ENCODE measurements at regions not wholly inside any gene's neighbourhood (a gene's known extent, or its start where the extent isn't known, plus 50 kb on each side); places are given as distances from the start of the nearest gene placed in this dataset.

DNA sequence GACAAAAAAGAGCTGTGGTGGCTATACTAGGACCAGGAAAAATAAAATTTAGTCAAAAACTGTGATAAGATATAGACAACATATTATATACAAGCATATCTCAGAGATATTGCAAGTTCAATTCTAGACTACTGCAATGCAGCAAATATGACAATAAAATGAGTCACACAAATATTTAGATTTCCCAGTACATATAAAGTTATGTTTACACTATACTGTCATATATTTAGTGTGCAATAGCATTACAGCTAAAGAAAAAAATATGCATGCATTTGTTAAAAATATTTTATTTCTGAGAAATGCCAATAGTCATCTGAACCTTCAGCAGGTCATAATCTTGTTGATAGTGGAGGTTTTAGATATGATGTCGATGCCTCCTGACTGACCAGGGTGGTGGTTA, 72.1 kb downstream of the AKR1C4 start:
- H3K27ac ChIP-seq (ENCODE audit: low read depth, low read length, severe bottlenecking), result no peak overlapping the region
- H3K4me1 ChIP-seq (ENCODE audit: control insufficient read depth, insufficient read depth, low read length, poor library complexity, severe bottlenecking), result no peaks in the 10 kb centered on the region
- H3K9me3 ChIP-seq (ENCODE audit: control insufficient read depth, low read length), result no peaks in the 10 kb centered on the region
- H3K36me3 ChIP-seq (ENCODE audit: control insufficient read depth, insufficient read depth, low read length), result no peaks in the 10 kb centered on the region
- WGBS, 2 experiments (ENCODE audit: insufficient coverage in 2 of 2), result no CpG with 5 or more reads among the region's 1 CpG
- H3K4me3 ChIP-seq (ENCODE audit: extremely low read depth, insufficient read depth, low read length, poor library complexity, severe bottlenecking), result no peak overlapping the region

DNA sequence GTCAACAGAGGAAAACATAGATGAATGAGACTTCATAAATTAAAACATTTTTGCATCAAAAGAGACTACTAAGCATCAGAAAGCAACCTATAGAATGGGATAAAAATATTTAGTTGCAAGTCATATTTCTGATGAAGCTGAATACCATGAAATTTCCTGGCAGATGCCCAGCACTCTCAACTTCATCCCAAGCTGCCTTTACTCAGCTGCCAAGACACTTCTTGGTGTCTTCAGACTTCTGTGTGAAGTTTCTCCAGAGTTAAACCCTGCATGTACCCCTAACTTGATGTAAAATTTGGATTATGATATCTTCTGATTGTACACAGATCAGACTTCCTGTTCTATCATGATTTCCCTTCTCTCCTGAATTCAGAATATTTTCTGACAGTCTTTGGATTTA, 73.2 kb downstream of the AKR1C4 start:
- Histone ChIP-seq H3K9me3 (ENCODE audit: control insufficient read depth, low read length) (no peaks in the 10 kb centered on the region), H3K4me1 (ENCODE audit: control insufficient read depth, insufficient read depth, low read length, poor library complexity, severe bottlenecking) (no peaks in the 10 kb centered on the region), H3K27ac (ENCODE audit: low read depth, low read length, severe bottlenecking) (no peak overlapping the region), H3K4me3 (ENCODE audit: extremely low read depth, insufficient read depth, low read length, poor library complexity, severe bottlenecking) (no peak overlapping the region), H3K36me3 (ENCODE audit: control insufficient read depth, insufficient read depth, low read length) (no peaks in the 10 kb centered on the region)

DNA sequence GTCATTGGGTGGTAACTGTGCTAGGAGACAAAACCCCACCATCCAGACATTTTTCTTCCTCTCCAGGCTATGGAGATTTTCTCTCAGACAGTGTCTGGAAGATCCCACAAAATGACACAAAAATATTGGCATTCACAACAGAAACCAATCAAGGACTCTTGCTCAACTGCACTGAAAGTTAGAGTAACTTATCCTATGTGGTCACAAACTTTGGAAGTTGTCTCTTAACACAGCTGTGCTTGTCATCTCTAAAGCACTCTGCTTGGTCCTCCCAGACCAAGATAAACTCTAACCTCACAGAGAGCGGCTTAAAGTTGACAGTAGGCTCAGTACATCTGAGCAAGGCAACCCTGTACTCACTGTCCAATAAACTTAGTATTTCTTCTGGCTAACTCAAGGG, 74.9 kb downstream of the AKR1C4 start:
- Histone ChIP-seq H3K4me1 (ENCODE audit: control insufficient read depth, insufficient read depth, low read length, poor library complexity, severe bottlenecking) (no peaks in the 10 kb centered on the region), H3K4me3 (ENCODE audit: extremely low read depth, insufficient read depth, low read length, poor library complexity, severe bottlenecking) (no peak overlapping the region), H3K9me3 (ENCODE audit: control insufficient read depth, low read length) (no peaks in the 10 kb centered on the region), H3K36me3 (ENCODE audit: control insufficient read depth, insufficient read depth, low read length) (no peaks in the 10 kb centered on the region), H3K27ac (ENCODE audit: low read depth, low read length, severe bottlenecking) (no peak overlapping the region)
- WGBS, 2 experiments (ENCODE audit: insufficient coverage in 2 of 2), result no CpG with 5 or more reads among the region's 1 CpG

DNA sequence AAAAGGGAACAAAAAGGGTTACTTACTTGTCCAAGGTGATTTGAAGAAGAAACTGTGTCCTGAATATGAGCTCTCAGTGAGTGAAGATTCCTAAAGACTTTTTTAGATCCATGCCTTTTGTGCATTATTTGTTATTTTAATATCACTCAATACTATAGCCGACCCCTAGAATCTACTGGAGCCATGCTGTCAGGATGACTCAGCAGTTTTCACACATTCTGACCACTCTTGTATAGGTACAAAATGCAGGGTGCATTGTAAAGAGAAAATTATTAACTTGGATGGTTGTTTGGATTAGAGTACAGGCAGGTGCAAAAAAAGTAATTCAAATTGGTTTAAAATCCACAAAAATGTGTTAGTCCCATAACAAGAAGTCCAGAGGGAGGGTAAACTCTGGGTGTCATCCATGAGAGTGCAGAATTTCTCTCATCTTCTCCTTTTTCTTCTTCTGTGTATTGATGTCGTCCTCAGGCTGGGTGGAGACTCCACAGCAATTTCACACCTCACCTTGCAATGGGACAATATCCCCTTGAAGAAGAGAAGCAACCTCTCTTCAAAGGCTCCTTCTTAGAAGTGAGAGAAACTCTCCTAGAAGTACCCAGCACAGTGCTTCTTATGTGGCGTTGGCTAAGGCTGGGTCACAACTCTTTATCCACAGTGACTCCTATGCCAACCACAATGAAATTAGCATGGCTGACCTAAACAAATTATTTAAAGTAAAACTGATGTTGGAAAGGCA, 75.6 kb downstream of the AKR1C4 start:
- H3K36me3 ChIP-seq (ENCODE audit: control insufficient read depth, insufficient read depth, low read length), result no peaks in the 10 kb centered on the region
- no peak overlapping the region for H3K4me3 ChIP-seq (ENCODE audit: extremely low read depth, insufficient read depth, low read length, poor library complexity, severe bottlenecking)
- H3K27ac ChIP-seq (ENCODE audit: low read depth, low read length, severe bottlenecking), result no peak overlapping the region
- WGBS, 2 experiments (ENCODE audit: insufficient coverage in 2 of 2), result 86 to 100% methylated on average over 1 of the region's 3 CpGs
- no peaks in the 10 kb centered on the region for H3K9me3 ChIP-seq (ENCODE audit: control insufficient read depth, low read length)
- no peaks in the 10 kb centered on the region for H3K4me1 ChIP-seq (ENCODE audit: control insufficient read depth, insufficient read depth, low read length, poor library complexity, severe bottlenecking)

DNA sequence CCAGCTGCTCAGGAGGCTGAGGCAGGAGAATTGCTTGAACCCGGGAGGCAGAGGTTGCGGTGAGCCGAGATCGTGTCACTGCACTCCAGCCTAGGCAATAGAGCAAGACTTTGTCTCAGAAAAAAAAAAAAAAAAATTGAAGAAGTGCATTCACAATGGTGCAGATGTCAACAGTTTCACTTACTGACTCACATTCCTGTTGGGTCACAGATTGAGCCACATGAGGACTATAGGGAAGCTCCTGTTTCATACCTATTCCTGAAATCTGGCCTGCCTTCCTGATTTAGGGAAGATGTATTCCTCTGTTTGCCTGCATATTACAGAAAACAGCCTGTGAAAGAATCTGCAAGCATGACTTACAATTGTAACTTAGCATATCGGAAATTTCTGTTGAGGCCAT, 78.2 kb downstream of the AKR1C4 start:
- no peaks in the 10 kb centered on the region for H3K9me3 ChIP-seq (ENCODE audit: control insufficient read depth, low read length)
- no peak overlapping the region for H3K27ac ChIP-seq (ENCODE audit: low read depth, low read length, severe bottlenecking)
- H3K4me3 ChIP-seq (ENCODE audit: extremely low read depth, insufficient read depth, low read length, poor library complexity, severe bottlenecking), result no peak overlapping the region
- H3K36me3 ChIP-seq (ENCODE audit: control insufficient read depth, insufficient read depth, low read length), result no peaks in the 10 kb centered on the region
- WGBS, 2 experiments (ENCODE audit: insufficient coverage in 2 of 2), result 94 to 100% methylated on average over 1 to 5 of the region's 5 CpGs
- no peaks in the 10 kb centered on the region for H3K4me1 ChIP-seq (ENCODE audit: control insufficient read depth, insufficient read depth, low read length, poor library complexity, severe bottlenecking)

DNA sequence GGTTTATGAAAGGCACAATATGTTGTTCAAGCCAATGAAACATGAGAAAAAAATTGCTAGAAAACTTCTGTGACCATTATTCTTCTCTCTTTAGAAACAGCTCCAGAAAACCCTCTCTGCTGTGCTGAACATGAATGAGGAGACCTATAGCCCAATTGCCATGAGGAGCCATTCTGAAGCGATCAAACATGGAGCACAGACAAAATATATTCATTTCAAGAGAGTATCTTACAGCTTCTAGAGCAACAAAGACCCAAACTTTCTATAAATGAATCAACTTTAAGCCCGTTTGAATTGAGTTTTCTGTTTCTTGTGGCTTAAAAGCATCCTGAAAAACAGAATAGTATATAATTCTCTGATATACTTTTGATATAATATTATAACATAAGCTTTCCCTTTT, 83.4 kb upstream of the UCN3 start:
- Histone ChIP-seq H3K4me1 (ENCODE audit: control insufficient read depth, insufficient read depth, low read length, poor library complexity, severe bottlenecking) (peaks cover 7% of the 10 kb centered on the region), H3K9me3 (ENCODE audit: control insufficient read depth, low read length) (no peaks in the 10 kb centered on the region), H3K4me3 (ENCODE audit: extremely low read depth, insufficient read depth, low read length, poor library complexity, severe bottlenecking) (no peak overlapping the region), H3K27ac (ENCODE audit: low read depth, low read length, severe bottlenecking) (no peak overlapping the region), H3K36me3 (ENCODE audit: control insufficient read depth, insufficient read depth, low read length) (no peaks in the 10 kb centered on the region)
- WGBS, 2 experiments (ENCODE audit: insufficient coverage in 2 of 2), result 80% methylated on average over 1 of the region's 2 CpGs; no CpG with 5 or more reads in 1 of the 2 experiments

DNA sequence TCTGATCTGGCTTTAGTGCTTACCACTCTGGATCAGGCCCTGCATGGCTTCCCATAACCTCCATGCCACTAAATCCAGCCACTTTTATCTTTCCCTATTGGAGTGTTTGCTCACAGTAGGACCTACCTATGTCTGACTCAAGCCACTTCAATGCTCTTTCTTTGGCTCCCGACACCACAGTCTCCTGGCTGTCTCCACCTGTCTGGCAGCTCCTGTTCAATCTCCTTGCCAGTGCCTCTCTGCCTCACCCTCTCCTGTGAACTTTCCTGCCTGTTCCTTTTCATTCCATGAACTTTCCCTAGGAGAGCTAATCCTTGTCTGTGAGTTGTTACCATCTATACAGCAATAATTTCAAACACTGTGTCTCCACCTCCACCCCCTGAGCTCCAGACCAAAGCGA, 82.6 kb upstream of the UCN3 start:
- no peaks in the 10 kb centered on the region for H3K9me3 ChIP-seq (ENCODE audit: control insufficient read depth, low read length)
- 88 to 93% methylated on average over 2 of the region's 2 CpGs for WGBS, 2 experiments (ENCODE audit: insufficient coverage in 2 of 2)
- no peak overlapping the region for H3K27ac ChIP-seq (ENCODE audit: low read depth, low read length, severe bottlenecking)

DNA sequence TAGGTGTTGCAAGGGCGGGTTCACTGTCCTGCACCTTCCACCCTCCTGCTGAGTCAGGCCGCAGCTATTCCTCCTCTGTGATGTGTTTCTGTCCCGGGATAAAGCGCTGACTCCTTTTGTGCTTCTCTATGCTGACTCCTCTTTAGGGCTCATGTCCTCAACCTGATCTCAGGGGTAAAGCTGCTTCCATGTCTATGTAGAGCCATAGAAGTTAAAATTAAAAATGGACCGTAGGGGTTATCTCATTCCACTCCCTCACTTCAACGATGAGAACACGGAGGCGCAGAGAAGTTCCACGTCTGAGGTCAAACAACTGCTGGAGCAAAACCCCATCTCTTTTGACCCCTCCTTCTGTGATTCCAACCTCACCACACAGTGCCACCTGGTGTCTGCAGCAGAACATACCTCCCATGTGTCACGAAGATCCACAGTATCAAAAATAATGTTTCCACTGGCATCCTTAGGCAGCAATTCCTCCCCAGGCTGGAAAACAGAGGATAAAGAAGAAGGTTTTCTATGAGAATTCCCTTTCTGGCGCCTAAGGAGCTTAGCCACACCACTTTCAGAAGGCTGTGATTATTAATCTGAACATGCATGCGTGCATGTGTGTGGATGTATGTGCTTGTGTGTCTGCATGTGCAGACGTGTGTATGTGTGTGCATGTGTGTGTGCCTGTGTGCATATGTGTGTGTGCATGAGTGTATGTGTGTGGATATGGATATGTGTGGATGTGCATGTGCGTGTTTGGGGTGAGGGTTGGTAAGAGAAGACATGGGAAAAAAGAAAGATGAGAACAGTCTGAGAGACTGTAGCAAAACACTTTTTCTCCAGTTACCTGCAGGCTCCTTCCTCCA, 81.2 kb upstream of the UCN3 start:
- Histone ChIP-seq H3K9me3 (ENCODE audit: control insufficient read depth, low read length) (no peaks in the 10 kb centered on the region), H3K4me3 (ENCODE audit: extremely low read depth, insufficient read depth, low read length, poor library complexity, severe bottlenecking) (no peak overlapping the region), H3K36me3 (ENCODE audit: control insufficient read depth, insufficient read depth, low read length) (no peaks in the 10 kb centered on the region), H3K4me1 (ENCODE audit: control insufficient read depth, insufficient read depth, low read length, poor library complexity, severe bottlenecking) (peaks cover 7% of the 10 kb centered on the region), H3K27ac (ENCODE audit: low read depth, low read length, severe bottlenecking) (no peak overlapping the region)
- 56 to 63% methylated on average over 8 to 13 of the region's 14 CpGs for WGBS, 2 experiments (ENCODE audit: insufficient coverage in 2 of 2)

More for the DNA sequence above, 82.6 kb upstream of the UCN3 start:
- Histone ChIP-seq H3K4me1 (ENCODE audit: control insufficient read depth, insufficient read depth, low read length, poor library complexity, severe bottlenecking) (peaks cover 7% of the 10 kb centered on the region), H3K36me3 (ENCODE audit: control insufficient read depth, insufficient read depth, low read length) (no peaks in the 10 kb centered on the region), H3K4me3 (ENCODE audit: extremely low read depth, insufficient read depth, low read length, poor library complexity, severe bottlenecking) (no peak overlapping the region)

DNA sequence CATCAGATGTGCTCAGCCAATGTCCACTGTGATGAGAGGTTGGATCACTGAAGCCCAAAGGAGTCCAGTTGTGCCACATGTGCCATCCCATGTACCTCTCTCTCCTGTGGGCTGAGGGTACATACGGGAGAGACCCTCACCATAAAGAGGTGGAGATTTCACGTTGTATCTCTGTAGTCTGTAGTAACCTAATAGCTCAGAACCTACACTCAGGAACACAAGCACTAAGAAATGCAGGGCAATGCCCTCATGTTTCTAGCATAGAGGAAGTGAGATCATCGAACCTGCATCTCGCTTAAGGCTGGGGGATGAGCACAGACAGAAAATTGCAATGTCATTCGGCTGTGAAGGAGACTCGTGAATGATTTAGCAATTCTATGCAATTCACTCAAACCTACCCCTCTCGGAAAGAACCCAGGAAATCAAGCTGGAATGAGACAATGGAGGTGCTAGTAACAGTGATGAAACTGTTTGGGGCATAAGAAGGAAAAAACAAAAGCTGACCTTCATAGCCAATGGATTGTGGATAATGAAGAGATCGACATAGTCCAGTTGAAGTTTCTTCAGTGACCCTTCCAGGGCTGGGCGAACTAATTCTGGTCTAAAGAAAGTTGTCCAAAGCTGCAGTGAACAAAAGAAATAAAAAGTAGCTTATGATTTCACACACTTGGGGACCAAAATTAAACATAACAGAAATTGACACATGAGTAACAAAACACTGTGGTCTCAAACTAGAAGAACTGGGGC, 80.3 kb upstream of the UCN3 start:
- Histone ChIP-seq H3K9me3 (ENCODE audit: control insufficient read depth, low read length) (no peaks in the 10 kb centered on the region), H3K4me3 (ENCODE audit: extremely low read depth, insufficient read depth, low read length, poor library complexity, severe bottlenecking) (no peak overlapping the region), H3K27ac (ENCODE audit: low read depth, low read length, severe bottlenecking) (no peak overlapping the region), H3K4me1 (ENCODE audit: control insufficient read depth, insufficient read depth, low read length, poor library complexity, severe bottlenecking) (peaks cover 7% of the 10 kb centered on the region), H3K36me3 (ENCODE audit: control insufficient read depth, insufficient read depth, low read length) (no peaks in the 10 kb centered on the region)
- 86 to 88% methylated on average over 4 to 6 of the region's 9 CpGs for WGBS, 2 experiments (ENCODE audit: insufficient coverage in 2 of 2)

DNA sequence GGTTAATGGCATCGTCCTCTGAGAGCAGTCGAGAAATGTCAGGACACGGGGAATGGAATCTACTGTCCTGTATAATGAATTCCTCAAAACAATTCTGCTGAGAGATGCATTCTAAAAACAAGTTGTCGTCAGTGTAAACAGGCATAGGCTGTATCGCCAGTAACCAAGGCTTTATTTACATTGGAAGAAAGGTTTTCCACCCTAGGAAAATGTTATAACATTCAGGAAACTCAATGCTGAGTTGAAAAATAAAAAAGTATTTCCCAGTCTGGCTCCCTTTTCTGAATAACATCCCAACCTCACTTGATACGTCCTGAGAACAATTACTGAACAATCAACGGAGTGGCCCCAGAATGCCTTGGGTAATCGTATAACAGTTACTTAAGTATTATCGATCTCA, 79.6 kb upstream of the UCN3 start:
- Histone ChIP-seq H3K9me3 (ENCODE audit: control insufficient read depth, low read length) (no peaks in the 10 kb centered on the region), H3K4me1 (ENCODE audit: control insufficient read depth, insufficient read depth, low read length, poor library complexity, severe bottlenecking) (peaks cover 7% of the 10 kb centered on the region), H3K4me3 (ENCODE audit: extremely low read depth, insufficient read depth, low read length, poor library complexity, severe bottlenecking) (no peak overlapping the region), H3K36me3 (ENCODE audit: control insufficient read depth, insufficient read depth, low read length) (no peaks in the 10 kb centered on the region), H3K27ac (ENCODE audit: low read depth, low read length, severe bottlenecking) (no peak overlapping the region)
- WGBS, 2 experiments (ENCODE audit: insufficient coverage in 2 of 2), result 88 to 91% methylated on average over 7 to 9 of the region's 9 CpGs
